HCT116 (cell line): ENCODE measurements at regions not wholly inside any gene's neighbourhood (a gene's known extent, or its start where the extent isn't known, plus 50 kb on each side); places are given as distances from the start of the nearest gene placed in this dataset.

Experiments
- EZH2 ChIP-seq: fragments of 200-600 bp; sonication (generic); IDR thresholded peaks from 2 replicates; pipeline ENCODE4 v1.6.1; 2017; ENCODE audit warnings: antibody characterized with exemption, mixed run types
- POLR2A ChIP-seq: IDR thresholded peaks from 2 replicates; pipeline ENCODE4 v1.7.0; 2011; ENCODE audit warnings: borderline replicate concordance; ENCODE audit not compliant: insufficient read depth, insufficient read length; ENCODE audit errors: extremely low read depth
- TF ChIP-seq, protein P1 (sequence below), 3 experiments: fragments of 200-600 bp in 1 of 3; sonication (generic) in 1 of 3; IDR thresholded peaks in 2 of 3; conservative IDR thresholded peaks in 1 of 3; 2 replicates each; pipeline ENCODE4 v1.5.1; 2012 to 2017; ENCODE audit warnings: low read depth in 2 of 3, low read length in 2 of 3, antibody characterized with exemption in 1 of 3, borderline replicate concordance in 1 of 3, control low read depth in 1 of 3, mild to moderate bottlenecking in 1 of 3, mixed read lengths in 1 of 3, mixed run types in 1 of 3, moderate library complexity in 1 of 3; ENCODE audit not compliant: insufficient read depth in 1 of 3

DNA sequence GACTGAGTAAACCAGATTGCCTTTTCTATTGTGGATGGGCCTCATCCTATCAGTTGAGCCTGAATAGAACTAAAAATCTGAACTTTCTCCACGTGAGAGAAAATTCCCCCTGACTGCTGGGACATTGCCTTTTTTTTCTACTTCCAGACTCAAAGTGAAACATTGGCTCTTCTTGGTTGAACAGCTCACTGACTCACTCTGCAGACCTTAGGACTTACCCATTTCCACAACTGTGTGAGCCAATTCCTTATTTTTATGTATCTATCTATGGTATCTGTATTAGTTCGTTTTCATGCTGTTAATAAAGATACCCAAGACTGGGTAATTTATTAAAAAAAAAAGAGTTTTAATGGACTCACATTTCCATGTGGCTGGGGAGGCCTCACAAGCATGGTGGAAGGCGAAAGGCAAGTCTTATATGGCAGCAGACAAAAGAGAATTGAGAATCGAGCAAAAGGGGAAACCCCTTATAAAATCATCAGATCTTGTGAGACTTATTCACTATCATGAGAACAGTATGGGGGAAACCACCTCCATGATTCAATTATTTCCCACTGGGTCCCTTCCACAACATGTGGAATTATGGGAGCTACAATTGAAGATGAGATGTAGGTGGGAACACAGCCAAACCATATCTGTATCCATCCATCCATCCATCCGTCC lies 306.7 kb upstream of the SLC24A2 start:
- TF ChIP-seq EZH2: no peak
- TF ChIP-seq, protein P1, sequence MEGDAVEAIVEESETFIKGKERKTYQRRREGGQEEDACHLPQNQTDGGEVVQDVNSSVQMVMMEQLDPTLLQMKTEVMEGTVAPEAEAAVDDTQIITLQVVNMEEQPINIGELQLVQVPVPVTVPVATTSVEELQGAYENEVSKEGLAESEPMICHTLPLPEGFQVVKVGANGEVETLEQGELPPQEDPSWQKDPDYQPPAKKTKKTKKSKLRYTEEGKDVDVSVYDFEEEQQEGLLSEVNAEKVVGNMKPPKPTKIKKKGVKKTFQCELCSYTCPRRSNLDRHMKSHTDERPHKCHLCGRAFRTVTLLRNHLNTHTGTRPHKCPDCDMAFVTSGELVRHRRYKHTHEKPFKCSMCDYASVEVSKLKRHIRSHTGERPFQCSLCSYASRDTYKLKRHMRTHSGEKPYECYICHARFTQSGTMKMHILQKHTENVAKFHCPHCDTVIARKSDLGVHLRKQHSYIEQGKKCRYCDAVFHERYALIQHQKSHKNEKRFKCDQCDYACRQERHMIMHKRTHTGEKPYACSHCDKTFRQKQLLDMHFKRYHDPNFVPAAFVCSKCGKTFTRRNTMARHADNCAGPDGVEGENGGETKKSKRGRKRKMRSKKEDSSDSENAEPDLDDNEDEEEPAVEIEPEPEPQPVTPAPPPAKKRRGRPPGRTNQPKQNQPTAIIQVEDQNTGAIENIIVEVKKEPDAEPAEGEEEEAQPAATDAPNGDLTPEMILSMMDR (IDR thresholded peaks at IDR 0.05 in 2 of 3, conservative IDR thresholded peaks at IDR 0.05 in 1 of 3; ENCODE audit: borderline replicate concordance in 1 of 3, insufficient read depth in 1 of 3, low read depth in 2 of 3, low read length in 2 of 3): no peak
- TF ChIP-seq POLR2A: no peak
